NCI-H446 treated with DMSO at 0.1 percent for 48 hours (cell line): ENCODE measurements at regions not wholly inside any gene's neighbourhood (a gene's known extent, or its start where the extent isn't known, plus 50 kb on each side); places are given as distances from the start of the nearest gene placed in this dataset.

ENCODE experiments used
- DNase-seq: peaks from one replicate; lab custom pipeline; 2025; lab: John Stamatoyannopoulos, UW

GRCh38 chr16:5653789-5654188 lies 556.2 kb upstream of the EEF2KMT start:
- no peak for DNase-seq

- DNase-seq: no peak
Measured at GRCh38 chr16:5653041-5653440, 555.4 kb upstream of the EEF2KMT start.

- DNase-seq: no peak
Measured at GRCh38 chr16:5649762-5650743, 552.5 kb upstream of the EEF2KMT start.

- DNase-seq: no peak
Measured at GRCh38 chr16:5647051-5647450, 549.5 kb upstream of the EEF2KMT start.

GRCh38 chr16:5643855-5644531 lies 546.4 kb upstream of the EEF2KMT start:
- no peak for DNase-seq

- no peak for DNase-seq
Measured at GRCh38 chr16:5642436-5642835, 544.8 kb upstream of the EEF2KMT start.

- no peak for DNase-seq
Measured at GRCh38 chr16:5642011-5642410, 544.4 kb upstream of the EEF2KMT start.

GRCh38 chr16:5640883-5641282 lies 543.3 kb upstream of the EEF2KMT start:
- DNase-seq: no peak

GRCh38 chr16:5639531-5639930 lies 541.9 kb upstream of the EEF2KMT start:
- no peak for DNase-seq

- no peak for DNase-seq
Measured at GRCh38 chr16:5635331-5635730, 537.7 kb upstream of the EEF2KMT start.

GRCh38 chr16:5634666-5635180 lies 537.1 kb upstream of the EEF2KMT start:
- DNase-seq: no peak

- no peak for DNase-seq
Measured at GRCh38 chr16:5633845-5634440, 536.3 kb upstream of the EEF2KMT start.

GRCh38 chr16:5622234-5622884 lies 524.8 kb upstream of the EEF2KMT start:
- DNase-seq: no peak

GRCh38 chr16:5621826-5622225 lies 524.2 kb upstream of the EEF2KMT start:
- DNase-seq: no peak

- no peak for DNase-seq
Measured at GRCh38 chr16:5619304-5619703, 521.7 kb upstream of the EEF2KMT start.

GRCh38 chr16:5616841-5617240 lies 519.2 kb upstream of the EEF2KMT start:
- no peak for DNase-seq

GRCh38 chr16:5615868-5616642 lies 518.5 kb upstream of the EEF2KMT start:
- peak; percentile 4 for DNase-seq

- no peak for DNase-seq
Measured at GRCh38 chr16:5607169-5607568, 509.6 kb upstream of the EEF2KMT start.

- no peak for DNase-seq
Measured at GRCh38 chr16:5605404-5605803, 507.8 kb upstream of the EEF2KMT start.

- no peak for DNase-seq
Measured at GRCh38 chr16:5604770-5605169, 507.2 kb upstream of the EEF2KMT start.

GRCh38 chr16:5603836-5604235 lies 506.2 kb upstream of the EEF2KMT start:
- no peak for DNase-seq
